GM21528 (cell line): ENCODE measurements at regions not wholly inside any gene's neighbourhood (a gene's known extent, or its start where the extent isn't known, plus 50 kb on each side); places are given as distances from the start of the nearest gene placed in this dataset.
"Not testable (repeated sequence)": the region's sequence is repeated elsewhere in the genome, so short reads cannot be mapped to it uniquely, and the experiment has no call there.

ENCODE experiments used
- ATAC-seq: cut with Tn5 transposase; IDR thresholded peaks from one replicate; pipeline ENCODE4 v1.9.1; 2021; ENCODE audit warnings: mild to moderate bottlenecking, moderate library complexity; ENCODE audit not compliant: unreplicated experiment, low FRiP score

- no peak for ATAC-seq
These were observed 193.1 kb downstream of the OTOL1 start for GRCh38 chr3:161689584-161690298.

GRCh38 chr3:161690299-161690620, 193.7 kb downstream of the OTOL1 start:
- ATAC-seq, result no peak

- ATAC-seq, result no peak
These were observed 195.1 kb downstream of the OTOL1 start for GRCh38 chr3:161691677-161692076.

GRCh38 chr3:161694682-161695564, 198.3 kb downstream of the OTOL1 start:
- ATAC-seq, result no peak

- ATAC-seq, result no peak
These were observed 199.2 kb downstream of the OTOL1 start for GRCh38 chr3:161695811-161696210.

- no peak for ATAC-seq
These were observed 204.4 kb downstream of the OTOL1 start for GRCh38 chr3:161700998-161701397.

- not testable (repeated sequence) for ATAC-seq
These were observed 210.6 kb downstream of the OTOL1 start for GRCh38 chr3:161707253-161707652.

GRCh38 chr3:161713731-161714130, 217.1 kb downstream of the OTOL1 start:
- ATAC-seq, result no peak

GRCh38 chr3:161731968-161732367, 235.4 kb downstream of the OTOL1 start:
- no peak for ATAC-seq

- no peak for ATAC-seq
These were observed 240.6 kb downstream of the OTOL1 start for GRCh38 chr3:161737171-161737570.

- no peak for ATAC-seq
These were observed 243.8 kb downstream of the OTOL1 start for GRCh38 chr3:161740421-161740820.

GRCh38 chr3:161744366-161744765, 247.8 kb downstream of the OTOL1 start:
- no peak for ATAC-seq

- ATAC-seq, result no peak
These were observed 249.1 kb downstream of the OTOL1 start for GRCh38 chr3:161745741-161746140.

- no peak for ATAC-seq
These were observed 251.4 kb downstream of the OTOL1 start for GRCh38 chr3:161748049-161748448.

GRCh38 chr3:161754420-161755053, 257.9 kb downstream of the OTOL1 start:
- no peak for ATAC-seq

- ATAC-seq, result no peak
These were observed 262.8 kb downstream of the OTOL1 start for GRCh38 chr3:161759444-161759843.

GRCh38 chr3:161766331-161766730, 269.7 kb downstream of the OTOL1 start:
- no peak for ATAC-seq

GRCh38 chr3:161770484-161771386, 274.1 kb downstream of the OTOL1 start:
- peak; percentile 80 for ATAC-seq

- no peak for ATAC-seq
These were observed 284.8 kb downstream of the OTOL1 start for GRCh38 chr3:161781381-161781780.

- no peak for ATAC-seq
These were observed 296.8 kb downstream of the OTOL1 start for GRCh38 chr3:161793194-161793930.
